ENCODE measurements at regions not wholly inside any gene's neighbourhood (a gene's known extent, or its start where the extent isn't known, plus 50 kb on each side); places are given as distances from the start of the nearest gene placed in this dataset.

DNA sequence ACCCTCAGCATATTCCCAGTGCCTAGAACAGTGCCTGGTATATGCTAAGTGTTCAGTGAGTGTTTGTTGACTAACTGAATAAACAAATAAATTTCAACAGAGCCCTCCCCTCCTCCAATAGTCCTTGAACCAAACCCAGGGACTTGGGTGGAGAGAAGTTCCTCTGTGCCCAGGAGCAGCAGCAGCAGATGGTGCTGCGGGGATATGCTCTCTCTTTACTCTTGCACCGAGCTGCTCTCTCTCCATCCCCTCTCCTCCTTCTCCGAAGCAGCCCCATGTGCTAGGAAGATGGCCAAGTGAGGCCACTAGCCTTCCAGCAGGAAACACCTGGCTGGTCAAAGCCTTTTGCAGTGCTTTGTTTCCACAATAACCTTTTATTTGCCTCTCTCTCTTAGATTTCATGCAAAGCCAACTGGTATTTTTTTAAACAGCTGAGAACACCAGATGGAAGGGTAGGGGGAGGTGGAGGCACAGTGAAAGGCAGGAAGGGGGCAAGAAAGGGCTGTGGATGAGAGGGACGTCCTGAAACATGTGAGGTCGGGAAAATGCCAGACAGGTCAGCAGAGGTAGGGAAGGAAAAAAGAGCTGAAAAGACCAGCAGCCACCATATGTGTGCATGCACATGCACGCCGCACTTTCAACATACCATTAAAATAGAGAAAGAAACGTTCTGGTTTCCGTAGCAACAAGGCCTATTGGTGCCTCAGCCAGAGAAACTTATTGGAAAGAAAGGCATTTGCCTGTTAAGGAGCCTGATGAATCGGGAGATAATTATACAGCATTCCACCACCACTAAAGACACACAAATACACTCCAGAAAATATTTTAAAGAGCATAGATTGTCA, 78.9 kb downstream of the EMP1 start:
- DNase-seq = no peak

DNA sequence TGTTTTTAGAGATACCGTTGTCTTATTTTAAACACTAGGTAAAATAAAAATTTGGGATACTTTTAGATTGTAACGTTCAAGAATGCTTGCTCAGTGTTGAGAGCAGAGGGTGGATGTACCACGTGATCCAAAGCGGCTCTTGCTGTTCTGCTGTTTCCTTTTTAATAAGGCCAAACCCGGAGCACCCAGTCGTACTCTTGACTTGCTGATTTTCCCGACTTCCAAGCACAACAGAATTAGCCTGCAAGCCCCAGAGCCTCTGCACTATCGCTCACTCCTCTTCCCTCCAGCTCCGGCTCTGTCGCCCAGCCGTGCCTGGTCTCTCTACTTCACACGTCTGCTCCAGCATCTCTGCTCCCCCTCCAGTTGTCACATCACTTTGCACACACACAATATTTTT, 77.3 kb downstream of the EMP1 start:
- DNase-seq = no peak

DNA sequence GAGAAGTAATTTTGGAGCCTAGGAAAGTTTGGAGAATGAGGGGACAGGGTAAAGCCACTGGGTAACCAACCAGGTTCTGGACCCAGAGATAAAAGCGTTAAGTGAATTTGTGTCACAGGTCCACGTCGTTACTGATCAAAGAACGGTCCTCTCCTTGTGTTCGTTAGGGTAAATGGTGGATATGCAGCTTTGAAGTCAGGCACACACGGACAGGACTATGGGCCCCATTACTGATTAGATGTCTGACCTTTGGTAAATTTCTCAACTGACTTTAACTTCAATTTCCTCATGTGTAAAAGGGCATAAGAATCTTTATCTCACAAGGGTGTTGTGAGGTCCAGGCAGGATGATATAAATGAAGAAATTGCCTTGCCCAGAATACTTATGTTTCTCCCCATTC, 76.6 kb downstream of the EMP1 start:
- DNase-seq = no peak

DNA sequence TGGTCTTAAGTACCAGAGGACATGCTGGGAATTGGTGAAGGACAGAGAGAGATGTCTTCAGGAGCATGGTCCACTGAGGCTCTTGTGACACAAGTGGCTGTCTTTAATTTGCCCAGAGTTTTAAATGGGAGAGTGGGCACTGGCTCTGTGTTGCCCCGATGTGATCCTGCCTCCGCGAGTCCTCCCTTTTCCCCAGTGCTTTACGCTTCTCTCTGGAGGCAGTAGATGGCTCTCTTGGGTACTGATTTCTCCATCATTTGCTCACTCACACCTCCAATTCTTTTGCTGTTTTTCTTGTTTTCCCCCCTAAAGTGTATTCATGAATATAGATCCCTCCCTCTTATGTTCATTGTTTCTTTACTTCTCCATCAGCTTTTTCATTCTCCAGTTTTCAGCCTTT, 74.3 kb downstream of the EMP1 start:
- no peak for DNase-seq
